Gastroesophageal sphincter (tissue), 3 donors: ENCODE measurements at regions not wholly inside any gene's neighbourhood (a gene's known extent, or its start where the extent isn't known, plus 50 kb on each side); places are given as distances from the start of the nearest gene placed in this dataset.

ENCODE experiments used
- CTCF ChIP-seq, 4 experiments: fragments of 200-600 bp in 2 of 4; fragments of 450-650 bp in 2 of 4; sonication (generic) in 1 of 4; IDR thresholded peaks; one replicate each; pipeline ENCODE4 v1.5.1; 2017 to 2019; ENCODE audit warnings: antibody characterized with exemption in 4 of 4, mild to moderate bottlenecking in 2 of 4, moderate library complexity in 2 of 4
- POLR2A ChIP-seq, 2 donors: fragments of 450-650 bp; IDR thresholded peaks; one replicate each; pipeline ENCODE4 v1.6.1; 2017; ENCODE audit warnings: antibody characterized with exemption in 2 of 2, mild to moderate bottlenecking in 2 of 2, moderate library complexity in 1 of 2
- POLR2AphosphoS5 ChIP-seq: sonication (generic); formaldehyde crosslinking; IDR thresholded peaks from one replicate; pipeline ENCODE4 v1.6.1; 2017; ENCODE audit warnings: antibody characterized with exemption

GRCh38 chr10:112022196-112022595 lies 161.4 kb downstream of the GPAM start:
- TF ChIP-seq CTCF (IDR thresholded peaks at IDR 0.05) (no peak), POLR2A (IDR thresholded peaks at IDR 0.05) (no peak), POLR2AphosphoS5 (no peak)
